ENCODE measurements at regions not wholly inside any gene's neighbourhood (a gene's known extent, or its start where the extent isn't known, plus 50 kb on each side); places are given as distances from the start of the nearest gene placed in this dataset.
"Not testable (repeated sequence)": the region's sequence is repeated elsewhere in the genome, so short reads cannot be mapped to it uniquely, and the experiment has no call there.

DNA sequence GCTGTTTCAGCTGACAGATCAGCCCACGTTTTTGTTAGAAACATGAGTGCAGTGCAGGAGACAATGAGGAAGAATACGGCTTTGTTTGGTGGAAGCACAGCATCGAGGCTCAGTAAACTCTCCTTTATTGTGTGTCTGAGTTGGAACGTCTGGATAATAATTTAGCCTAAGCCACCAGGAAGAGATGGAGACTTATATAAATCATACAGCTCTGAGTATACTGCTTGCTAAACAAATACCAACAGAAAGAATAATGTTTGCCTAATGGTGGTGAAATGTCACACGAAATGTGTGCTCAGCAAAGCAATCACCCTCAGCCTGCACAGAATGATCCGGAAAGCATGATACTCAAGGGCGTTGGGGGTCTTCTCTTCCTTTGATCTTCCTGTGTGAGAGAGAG lies 664.1 kb upstream of the ADARB2 start:
- in situ Hi-C loops (cut with MboI; ENCODE audit: low sequenced_read_pairs): no loop called here

DNA sequence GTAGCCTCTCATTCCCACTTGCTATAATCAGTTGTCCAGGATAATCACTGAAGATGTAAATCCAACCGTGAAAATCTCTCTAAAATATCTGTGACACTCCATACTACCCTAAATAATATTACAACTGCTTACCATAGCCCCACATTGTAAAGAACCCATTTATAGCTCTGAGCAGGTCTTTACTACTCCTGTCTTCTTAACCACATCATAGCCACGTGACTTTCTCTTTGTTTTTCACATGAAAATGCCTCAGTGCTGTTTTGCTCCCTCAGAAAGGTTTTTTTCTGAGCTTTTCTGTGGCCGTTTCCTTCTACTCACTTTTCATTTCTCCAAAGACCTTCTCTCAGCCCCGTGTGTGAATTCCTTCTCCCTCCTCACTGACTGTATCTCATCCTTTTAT lies 662.2 kb upstream of the ADARB2 start:
- in situ Hi-C loops (cut with MboI; ENCODE audit: low sequenced_read_pairs): no loop called here

DNA sequence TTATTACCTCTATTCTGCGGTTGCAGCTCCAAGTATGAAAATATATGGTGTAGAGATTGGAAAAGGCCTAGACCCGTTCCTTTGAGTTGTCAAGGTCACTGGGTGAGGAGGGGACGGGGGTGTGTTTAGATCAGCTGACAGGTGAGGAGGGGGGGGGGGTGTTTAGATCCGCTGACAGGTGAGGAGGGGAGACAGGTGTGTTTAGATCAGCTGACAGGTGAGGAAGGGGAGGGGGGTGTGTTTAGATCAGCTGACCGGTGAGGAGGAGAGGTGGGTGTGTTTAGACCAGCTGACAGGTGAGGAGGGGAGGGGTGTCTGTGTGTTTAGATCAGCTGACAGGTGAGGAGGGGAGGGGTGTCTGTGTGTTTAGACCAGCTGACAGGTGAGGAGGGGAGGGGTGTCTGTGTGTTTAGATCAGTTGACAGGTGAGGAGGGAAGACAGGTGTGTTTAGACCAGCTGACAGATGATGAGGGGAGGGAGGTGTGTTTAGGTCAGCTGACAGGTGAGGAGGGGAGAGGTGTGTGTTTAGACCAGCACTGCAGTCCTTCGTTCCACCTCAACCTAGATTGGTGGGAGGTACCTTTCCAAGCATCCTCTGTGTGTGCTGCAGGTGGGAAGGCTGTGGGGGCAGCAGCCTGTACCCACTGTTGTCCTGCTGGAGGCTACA lies 655.0 kb upstream of the ADARB2 start:
- in situ Hi-C loops (cut with MboI; ENCODE audit: low sequenced_read_pairs): no loop called here

DNA sequence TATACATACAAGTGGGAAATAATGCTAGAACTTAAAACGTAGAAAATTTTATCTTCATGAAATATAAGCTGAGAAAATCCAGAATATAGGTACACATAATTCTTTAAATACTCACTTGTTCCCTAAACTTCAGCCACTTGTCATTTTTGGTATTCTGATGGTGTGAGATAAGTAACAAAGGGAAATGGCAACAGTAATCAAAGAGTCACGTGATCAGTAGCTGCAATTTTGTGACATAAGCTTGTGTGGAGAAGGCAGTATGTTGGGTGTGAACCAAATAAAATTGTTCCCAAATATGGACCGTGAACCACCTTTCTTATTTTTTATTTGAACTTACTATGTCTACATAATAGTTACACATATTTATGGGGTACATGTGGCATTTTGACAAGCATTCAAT lies 650.3 kb upstream of the ADARB2 start:
- in situ Hi-C loops (cut with MboI; ENCODE audit: low sequenced_read_pairs): no loop called here

DNA sequence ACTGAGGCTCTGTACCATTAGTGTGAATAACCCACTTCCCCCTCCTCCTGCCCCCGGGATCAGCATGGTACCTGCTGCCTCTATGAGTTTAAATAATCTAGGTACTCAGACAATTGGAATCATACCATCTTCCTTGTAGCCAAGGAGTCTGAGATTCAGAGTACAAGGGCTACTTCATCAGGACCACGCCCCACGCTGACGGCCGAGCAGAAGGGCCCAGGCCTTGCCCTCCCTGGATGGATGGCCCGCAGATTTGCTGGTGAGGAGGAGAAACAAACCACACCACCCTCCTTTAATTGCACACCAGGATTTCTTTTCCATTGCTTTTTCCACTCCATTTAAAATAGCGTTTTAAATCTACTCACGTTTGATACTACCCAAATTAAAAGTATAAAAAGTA lies 649.9 kb upstream of the ADARB2 start:
- in situ Hi-C loops (cut with MboI; ENCODE audit: low sequenced_read_pairs): no loop called here

DNA sequence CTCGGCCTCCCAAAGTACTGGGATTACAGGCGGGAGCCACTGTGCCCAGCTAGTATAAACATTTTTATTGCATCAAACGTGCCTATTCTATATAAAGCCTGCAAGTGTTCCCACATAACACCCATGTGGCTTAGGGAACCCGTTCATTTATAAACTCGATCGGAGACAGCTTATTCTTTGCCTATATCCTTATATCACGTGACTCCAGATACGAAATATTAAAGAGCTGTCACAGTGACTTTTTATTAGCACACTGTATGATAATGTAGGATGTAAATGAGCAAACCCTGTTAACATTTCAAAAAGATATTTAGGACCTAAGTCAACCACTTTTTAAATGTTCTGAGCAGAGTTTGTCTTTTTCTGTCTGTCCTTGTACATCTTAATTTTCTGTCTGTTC lies 642.9 kb upstream of the ADARB2 start:
- in situ Hi-C loops (cut with MboI; ENCODE audit: low sequenced_read_pairs): no loop called here

DNA sequence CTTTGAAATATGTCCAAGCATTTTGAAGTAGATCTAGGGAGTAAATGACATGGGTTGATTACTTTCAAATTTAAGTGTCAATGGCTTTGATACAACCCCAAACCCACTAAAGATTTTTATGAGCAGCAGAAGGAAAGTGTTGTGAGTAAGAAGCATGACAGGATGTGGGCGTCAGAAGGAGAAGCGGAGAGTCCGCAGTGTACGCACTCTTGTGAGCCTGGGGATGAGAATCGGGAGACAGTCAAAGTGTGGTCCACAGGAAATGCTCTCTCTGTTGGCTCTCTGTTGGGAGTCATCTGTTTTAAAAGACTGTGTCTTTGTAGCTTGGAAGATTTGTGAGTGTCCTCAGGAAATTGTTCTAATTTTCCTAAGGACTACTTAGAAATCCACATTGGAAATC lies 629.8 kb upstream of the ADARB2 start:
- in situ Hi-C loops (cut with MboI; ENCODE audit: low sequenced_read_pairs): no loop called here

DNA sequence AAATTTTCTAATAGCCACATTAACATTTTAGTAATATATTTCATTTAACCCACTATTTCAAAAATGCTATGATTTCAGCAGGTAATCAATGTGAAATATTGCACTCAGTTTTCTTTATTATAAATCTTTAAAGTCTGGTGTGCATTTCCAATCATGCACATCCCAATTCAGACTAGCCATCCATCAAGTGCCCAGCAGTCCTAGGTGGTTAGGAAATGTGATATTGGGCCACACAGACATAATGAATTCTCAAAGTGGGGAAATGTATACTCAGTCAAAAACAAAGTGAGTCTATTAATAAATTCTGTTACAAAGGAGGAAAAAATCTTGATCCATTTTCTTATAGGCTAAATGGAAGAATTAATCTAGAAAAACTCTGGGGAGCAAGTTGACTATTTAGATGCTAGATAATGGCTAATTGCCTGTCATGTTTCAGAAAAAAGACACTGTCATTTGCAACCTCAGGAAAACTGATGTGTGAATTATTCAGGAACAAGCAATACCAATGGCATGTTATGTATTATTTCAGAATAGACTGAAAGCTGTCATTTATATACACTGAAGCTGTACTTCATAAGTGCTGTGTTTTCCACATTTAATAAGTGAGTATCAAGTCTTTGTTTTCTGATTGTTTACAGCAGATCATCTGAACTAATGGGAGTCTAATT lies 629.1 kb upstream of the ADARB2 start:
- in situ Hi-C loops (cut with MboI; ENCODE audit: low sequenced_read_pairs): no loop called here

DNA sequence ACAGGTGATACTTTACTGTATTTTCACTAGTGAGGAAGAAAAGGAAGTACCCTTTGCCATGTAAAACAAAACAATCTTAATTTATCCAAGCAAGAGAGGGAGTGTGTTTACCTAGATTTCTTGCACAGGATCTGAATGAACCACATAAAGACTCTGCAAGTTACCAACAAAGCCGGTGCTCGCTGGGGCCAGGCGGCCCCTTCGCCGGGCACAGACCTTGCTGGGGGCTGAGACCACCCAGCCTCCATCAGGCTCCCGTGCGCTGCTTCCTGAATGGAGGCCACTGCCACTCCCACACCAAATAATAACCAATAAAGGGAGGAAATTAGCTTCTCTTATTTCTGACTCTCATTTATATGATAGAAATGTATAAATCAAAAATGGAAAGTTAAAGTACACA lies 625.0 kb upstream of the ADARB2 start:
- in situ Hi-C loops (cut with MboI; ENCODE audit: low sequenced_read_pairs): no loop called here

DNA sequence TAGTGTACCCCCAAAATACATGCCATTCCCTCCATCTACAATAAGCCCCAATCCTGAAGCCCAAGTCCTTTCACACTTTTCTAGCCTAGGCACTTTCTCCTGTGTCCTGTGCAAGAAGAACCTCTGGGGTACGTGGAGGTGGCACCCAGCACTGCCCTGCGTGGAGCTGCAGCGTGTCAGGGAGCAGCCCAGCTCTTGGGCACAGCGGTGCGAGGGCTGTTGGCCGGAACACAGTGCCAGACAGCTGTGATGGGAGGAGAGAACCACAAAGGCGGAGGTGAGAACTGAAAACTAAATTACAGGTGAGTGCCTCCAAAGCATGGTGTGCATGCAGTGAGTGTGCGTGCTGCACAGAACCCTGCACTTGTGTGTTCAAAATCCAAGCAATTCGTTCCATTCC lies 621.3 kb upstream of the ADARB2 start:
- in situ Hi-C loops (cut with MboI; ENCODE audit: low sequenced_read_pairs): no loop called here

DNA sequence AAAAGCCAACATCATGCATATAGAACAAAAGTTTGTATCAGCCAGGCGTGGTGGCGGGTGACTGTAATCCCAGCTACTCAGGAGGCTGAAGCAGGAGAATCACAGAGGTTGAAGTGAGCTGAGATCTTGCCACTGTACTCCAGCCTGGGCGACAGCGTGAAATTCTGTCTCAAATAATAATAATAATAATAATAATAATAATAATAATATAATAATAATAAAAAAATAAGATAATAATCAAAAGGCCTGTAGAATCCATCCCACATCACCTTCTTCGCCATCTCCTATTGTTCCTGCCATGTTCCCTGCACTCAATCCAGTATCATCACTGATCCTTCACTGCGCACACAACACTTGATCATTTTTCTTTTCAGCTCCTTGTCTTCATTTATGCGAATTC lies 619.3 kb upstream of the ADARB2 start:
- in situ Hi-C loops (cut with MboI; ENCODE audit: low sequenced_read_pairs): no loop called here

DNA sequence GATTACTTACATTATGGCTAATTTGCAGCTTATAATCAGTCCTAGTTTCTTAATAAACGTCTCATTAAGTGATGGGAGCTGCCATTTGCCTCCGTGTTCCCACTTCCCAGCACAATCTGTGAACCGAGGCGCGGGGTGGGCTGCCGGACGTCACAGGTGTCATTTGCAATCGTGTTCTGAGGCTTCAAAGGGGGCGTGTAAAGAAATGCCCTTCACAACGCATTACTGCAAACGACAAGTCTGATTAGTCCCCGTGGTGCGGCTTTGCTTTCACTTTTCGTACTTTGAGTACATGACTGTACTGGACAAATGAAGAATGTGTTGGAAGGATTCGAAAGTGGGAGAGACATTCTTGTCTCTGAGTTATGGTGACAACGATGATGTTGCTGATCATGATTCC lies 614.2 kb upstream of the ADARB2 start:
- in situ Hi-C loops (cut with MboI; ENCODE audit: low sequenced_read_pairs): no loop called here

DNA sequence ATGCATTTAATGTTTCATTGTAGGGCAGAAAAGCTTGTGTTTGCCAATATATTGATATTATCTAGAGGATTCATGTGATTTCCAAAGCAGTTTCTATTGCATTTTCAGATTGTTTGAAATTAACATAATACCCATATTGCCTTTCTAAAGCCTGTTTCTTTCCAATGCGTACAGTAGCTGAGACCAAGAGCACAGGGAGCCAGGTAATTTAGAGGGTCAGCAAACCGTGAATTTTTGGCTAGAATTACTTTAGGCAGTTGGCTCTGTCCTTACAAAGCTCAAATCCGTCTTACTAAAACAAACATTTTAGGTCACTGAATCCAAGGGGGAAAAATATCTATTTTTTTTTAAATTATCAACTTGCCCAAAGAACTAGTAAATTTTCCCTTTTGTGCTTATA lies 604.9 kb upstream of the ADARB2 start:
- in situ Hi-C loops (cut with MboI; ENCODE audit: low sequenced_read_pairs): no loop called here

DNA sequence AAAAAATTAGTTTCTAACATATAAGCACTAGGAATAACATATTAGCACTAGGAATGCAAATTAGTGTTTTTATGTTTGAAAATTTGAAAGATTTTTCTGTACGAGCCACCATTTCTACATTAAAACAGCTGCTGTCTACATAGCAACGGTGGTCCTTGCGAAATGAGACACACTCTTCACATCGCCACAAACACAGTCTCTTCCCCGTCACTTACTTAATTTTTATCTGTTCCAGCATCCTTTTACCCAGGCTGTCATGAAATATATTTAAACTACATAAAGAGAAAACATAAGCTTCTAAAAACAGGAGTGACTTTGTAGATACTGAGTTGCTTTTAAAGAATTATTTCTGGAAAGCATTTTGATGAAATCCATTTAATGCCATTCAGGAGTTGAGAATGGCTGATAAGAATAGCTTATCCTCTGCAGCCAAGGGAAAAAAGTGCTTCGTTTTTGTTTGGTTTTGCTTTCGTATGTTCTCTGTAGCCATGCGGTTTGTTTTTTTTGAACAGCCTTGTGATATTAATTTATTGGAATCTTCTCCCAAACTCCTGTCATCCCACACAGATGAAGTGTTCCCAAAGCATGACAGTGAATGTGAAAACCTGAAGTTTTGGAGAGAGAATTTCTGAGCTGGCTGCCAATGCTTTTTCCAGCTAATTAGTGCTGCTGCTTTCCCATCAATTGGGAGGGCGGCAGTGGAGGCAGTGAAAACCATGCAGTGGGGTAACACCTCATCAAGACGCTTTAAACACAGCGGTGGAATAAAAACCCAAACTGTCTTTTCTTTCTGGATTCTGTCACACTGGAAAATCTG lies 603.7 kb upstream of the ADARB2 start:
- in situ Hi-C loops (cut with MboI; ENCODE audit: low sequenced_read_pairs): no loop called here

DNA sequence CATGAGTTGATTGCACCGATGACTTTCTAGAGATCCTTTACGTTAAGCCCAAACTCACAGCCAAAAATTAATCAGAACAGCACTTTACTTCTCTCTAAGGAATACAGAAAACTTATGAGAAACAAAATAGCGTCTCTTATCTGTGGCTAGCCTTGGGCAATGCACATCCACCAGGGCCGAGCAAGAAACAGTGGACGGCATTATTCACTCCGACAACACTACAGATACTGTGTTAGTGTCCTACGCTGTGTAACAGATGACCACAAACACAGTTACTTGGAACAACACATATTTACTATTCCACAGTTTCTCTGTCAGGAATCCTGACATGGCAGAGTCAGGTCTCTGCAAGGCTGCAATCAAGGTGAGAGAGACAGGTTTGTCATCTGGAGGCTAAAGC lies 598.3 kb upstream of the ADARB2 start:
- in situ Hi-C loops (cut with MboI; ENCODE audit: low sequenced_read_pairs): no loop called here

DNA sequence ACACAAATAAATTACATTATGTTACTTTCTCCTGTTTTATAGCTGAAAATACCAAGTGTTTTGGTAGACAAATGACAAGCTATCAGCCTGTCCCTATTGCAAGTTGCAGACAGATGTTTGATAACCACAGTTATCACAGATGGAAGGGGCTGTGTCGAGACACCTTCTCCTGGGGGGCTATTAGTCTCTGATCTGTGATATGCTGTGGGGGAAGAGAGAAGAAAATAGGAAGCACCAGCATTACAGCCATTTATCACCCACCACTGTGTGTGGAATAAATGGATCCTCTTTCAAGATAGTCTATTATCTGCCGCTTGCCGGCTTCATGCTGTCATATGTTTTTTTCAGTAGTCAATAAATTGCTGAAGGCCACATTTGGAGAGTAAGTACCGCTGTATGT lies 597.2 kb upstream of the ADARB2 start:
- in situ Hi-C loops (cut with MboI; ENCODE audit: low sequenced_read_pairs): no loop called here

DNA sequence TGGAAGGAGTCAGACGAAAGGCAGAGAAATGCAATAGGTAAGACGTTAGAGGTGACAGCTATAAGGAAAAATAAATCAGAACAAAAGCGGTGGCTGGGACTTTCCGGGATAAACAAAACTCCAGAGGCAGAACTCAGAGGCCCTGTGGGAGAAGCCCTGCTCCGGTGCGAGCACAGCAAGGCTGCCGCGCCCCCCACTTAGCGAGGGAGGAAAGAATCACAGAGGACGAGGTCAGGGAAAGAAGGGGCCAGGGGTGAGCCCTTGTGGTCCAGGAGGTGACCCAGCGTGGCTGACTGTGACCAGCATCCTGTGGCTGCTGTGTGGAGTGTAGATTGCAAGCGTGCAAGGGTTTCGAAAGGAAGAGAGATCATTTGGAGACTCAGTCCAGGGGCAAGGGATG lies 591.8 kb upstream of the ADARB2 start:
- in situ Hi-C loops (cut with MboI; ENCODE audit: low sequenced_read_pairs): no loop called here

DNA sequence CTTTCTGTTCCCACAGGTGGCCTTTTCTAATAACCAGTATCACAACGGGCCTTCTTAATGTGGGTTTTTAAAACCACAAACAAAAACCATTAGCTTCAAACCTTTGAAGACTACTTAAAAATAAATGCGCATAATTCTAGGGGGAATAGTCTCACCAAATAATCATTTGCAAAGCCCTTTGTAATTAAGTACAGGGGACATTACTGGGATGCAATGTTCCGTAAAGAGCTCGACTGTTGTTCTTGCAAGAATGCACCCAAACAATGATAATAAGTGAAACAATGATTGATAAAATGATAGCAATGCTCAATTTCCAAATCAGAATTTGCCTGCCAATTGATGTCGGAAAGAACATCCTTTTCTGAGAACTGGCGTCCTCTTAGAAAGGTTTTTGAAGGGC lies 589.1 kb upstream of the ADARB2 start:
- in situ Hi-C loops (cut with MboI; ENCODE audit: low sequenced_read_pairs): no loop called here

DNA sequence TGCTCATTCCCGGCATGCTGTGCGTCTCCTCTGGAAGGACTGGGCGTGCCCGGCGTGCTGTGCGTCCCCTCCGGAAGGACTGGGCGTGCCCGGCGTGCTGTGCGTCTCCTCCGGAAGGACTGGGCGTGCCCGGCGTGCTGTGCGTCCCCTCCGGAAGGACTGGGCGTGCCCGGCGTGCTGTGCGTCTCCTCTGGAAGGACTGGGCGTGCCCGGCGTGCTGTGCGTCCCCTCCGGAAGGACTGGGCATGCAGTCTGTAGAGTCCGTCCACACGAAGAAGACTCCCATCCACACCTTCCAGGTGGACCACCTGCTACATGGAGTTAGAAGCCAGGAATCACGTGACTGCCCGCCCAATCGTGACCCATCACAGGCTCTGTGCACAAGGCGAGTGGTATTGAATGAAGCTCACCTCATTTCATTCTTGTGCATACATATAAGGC lies 577.7 kb upstream of the ADARB2 start:
- in situ Hi-C loops (cut with MboI; ENCODE audit: low sequenced_read_pairs): not testable (repeated sequence)

DNA sequence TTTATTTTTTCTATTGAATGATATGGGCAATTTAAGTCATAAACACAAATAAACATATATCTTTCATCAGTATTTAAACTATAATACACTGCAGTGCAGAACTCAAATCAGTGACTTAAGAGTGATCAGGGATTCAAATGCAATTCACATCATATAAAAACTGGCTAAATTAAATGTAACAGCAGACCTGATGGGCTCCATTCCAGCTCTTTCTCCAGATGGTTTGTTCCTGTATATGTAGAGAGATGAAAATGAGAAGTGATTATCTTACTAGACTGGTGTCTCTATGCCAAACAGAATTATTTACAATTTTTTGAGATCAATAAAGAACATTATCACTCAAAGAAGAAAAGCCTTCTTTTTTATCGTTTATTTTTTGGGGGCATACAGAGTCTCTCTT lies 568.8 kb upstream of the ADARB2 start:
- in situ Hi-C loops (cut with MboI; ENCODE audit: low sequenced_read_pairs): no loop called here

DNA sequence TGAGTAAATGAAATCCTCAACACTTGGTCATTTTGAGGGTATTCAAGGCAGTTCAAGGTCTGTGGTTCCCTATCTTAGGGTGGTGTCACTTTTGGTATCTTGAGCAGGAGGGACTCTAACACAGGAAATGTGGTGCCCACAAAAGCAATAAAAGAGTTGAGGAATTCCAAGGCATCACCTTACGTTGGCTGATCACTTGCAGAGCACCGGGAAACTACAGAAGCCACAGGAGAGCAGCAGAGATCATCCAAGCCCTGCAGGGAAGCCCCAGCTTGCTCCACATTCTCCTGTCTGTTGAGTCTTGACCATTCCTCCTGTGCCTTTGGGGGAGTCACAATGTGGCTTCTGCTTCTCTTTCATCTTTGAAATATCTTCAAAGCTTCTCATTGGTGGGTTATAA lies 565.8 kb upstream of the ADARB2 start:
- in situ Hi-C loops (cut with MboI; ENCODE audit: low sequenced_read_pairs): no loop called here

DNA sequence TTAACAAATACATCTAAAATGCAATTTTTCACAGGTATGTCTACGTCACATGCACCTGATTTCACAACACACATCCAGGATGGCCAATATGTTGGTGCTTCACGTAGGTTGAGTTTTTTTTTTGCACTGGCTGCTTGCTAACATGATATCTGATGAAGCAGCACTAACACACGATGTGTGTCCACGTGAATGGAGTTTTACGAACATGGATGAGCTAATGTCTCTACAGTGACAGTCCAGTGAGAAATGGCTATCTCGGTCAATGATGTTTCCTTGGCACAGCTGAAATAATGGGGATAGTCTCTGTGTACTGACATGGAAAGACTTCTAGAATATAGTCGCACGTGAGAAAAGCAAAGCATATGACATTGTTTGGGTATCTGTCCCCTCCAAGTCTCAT lies 563.9 kb upstream of the ADARB2 start:
- in situ Hi-C loops (cut with MboI; ENCODE audit: low sequenced_read_pairs): no loop called here
